GM18867 (cell line): ENCODE measurements at regions not wholly inside any gene's neighbourhood (a gene's known extent, or its start where the extent isn't known, plus 50 kb on each side); places are given as distances from the start of the nearest gene placed in this dataset.

ENCODE experiments used
- ATAC-seq: cut with Tn5 transposase; IDR thresholded peaks from one replicate; pipeline ENCODE4 v1.9.1; 2021; ENCODE audit warnings: mild to moderate bottlenecking, moderate library complexity; ENCODE audit not compliant: unreplicated experiment

DNA sequence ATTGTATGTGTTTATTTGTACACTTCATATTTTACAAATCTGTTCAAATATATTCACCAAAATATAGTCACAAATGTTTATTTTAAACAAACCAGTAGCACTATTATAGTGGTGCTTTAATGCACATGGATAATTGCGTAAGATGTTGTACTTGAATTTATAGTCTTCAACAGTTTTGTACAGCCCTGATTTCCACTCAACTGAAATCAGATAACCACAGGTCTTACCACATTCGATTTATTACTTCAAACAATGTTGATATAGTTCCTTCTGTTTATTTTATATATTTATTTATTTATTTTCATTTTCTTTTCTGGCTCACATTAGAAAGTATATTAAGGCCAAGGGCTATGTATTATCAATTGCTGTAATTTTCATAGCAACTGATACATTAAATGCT is 99.4 kb upstream of the ZNF804A start:
- no peak for ATAC-seq

DNA sequence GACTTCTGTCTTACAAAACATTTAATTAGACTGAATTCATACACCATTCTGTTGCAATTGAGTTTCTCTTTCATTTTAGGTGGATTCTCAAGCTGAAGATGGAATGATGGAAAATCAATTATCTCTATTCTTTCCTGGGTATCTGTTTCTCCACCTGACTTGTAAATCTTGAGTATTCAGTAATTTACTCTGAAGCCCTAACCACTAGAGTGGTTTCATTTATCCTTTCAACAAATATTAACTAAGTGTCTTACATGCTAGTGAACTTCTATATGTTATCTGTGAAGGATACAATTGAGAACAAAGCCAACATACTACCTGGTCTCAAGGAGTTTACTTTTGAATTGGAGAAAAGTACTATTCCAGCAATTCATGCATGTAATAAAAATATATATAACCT is 94.1 kb upstream of the ZNF804A start:
- no peak for ATAC-seq

DNA sequence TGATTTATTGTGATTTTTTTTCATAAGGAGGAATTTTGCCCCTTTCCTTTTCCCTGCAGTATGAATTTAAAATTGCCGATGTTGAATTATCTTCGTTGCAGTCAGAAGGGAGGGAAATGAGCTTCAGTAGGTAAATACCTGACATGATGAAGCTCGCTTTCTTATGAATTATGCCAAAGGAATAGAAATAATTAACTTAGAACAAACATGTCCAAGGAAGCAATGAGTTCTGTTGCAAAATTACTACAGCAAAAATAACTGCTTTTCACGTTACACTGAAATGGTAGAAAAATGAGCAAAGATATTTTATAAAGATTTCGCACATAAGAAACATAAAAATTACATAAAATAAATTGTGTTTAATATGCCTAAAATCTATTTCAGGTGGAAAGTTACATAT is 91.1 kb upstream of the ZNF804A start:
- ATAC-seq = no peak

DNA sequence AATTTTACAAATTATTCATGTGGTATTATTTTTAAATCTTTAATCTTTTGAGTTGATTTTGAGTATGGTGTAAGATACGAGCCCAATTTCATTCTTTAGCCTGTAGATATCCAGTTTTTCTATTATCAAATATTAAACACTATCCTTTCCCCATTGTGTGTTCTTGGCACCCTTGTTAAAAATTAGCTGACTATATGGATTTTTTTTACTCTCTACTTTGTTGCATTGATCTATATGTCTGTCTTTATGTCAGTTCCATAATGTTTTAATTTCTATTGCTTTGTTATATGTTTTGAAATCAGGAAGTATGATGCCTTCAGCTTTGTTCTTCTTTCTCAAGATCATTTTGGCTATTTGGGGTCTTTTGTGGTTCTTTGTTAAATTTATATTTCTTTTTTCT is 80.9 kb upstream of the ZNF804A start:
- ATAC-seq = no peak

DNA sequence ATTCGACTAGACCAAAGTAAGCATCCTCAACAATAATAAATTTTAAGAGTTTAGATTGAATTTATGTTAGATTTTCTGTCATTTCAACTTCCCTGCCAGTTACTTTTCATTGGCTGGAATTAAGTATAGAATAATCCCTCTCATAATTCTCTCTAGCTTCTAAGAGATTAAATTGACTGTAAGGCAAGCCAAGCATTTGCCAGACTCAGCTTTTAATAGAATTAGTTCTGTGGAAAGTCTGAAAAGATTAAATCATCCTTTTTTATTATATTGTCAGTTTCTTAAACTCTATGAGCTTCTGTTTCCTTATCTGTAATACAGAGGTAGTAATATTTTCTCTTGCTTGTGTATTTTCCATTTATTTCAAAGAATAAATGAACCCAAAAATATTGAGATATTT is 77.9 kb upstream of the ZNF804A start:
- no peak for ATAC-seq

DNA sequence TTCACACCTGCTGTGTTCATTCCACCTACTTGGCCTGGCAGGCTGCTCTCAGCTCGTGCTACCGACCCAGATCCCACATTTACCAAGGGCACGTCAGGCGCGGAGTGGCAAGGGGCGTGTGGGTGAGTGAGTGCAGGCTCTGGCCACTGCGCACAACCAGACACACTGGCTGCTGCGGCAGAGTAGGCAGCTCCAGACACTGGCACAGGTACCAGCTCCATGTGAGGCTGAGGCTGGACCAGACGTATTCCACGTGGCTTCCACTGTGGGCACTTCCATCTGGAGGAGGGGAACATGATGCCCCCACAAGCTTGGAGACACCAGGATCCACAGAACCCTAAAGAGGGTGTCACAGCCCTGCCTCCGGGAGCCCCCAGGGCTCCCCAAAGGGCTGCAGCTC is 74.6 kb upstream of the ZNF804A start:
- no peak for ATAC-seq

DNA sequence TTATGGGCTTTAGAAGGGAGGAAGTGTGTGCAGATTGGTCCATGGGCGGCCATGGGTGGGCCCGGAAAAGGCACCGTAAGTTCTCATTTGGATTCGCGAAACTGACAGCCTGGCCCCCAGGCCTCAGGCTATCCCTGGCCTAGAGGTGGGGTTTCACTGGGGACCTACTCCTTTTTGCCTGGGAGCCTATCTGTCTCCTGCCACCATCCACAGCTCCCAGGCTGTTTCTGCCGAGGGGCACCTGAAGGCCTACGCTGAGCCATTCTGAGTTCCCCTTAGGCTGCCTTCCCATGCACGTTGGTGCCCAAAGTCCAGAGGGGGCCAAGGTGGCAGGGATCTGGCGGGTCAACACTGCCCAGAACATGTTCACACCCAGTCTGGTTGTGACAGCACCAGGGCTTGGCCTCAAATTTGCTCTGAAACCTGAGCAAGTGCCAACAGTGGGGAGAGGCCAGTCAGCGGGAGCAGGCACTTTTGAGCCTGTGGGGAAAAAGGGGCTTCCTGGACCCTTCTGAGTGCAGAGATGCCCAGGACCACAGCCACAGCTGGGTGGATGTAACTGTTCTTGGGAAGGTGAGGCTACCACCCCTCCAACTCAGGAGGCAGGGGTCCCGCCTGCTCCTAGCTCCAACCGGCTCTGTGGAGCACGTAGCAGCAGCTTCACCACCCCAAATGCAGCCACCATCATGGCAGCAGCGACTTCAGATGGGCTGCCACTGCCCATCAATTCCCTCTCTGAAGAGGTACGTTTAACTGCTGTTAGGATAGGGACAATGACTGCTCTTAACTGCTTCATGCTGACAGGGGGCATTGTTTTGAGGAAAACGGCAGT is 73.6 kb upstream of the ZNF804A start:
- no peak for ATAC-seq

DNA sequence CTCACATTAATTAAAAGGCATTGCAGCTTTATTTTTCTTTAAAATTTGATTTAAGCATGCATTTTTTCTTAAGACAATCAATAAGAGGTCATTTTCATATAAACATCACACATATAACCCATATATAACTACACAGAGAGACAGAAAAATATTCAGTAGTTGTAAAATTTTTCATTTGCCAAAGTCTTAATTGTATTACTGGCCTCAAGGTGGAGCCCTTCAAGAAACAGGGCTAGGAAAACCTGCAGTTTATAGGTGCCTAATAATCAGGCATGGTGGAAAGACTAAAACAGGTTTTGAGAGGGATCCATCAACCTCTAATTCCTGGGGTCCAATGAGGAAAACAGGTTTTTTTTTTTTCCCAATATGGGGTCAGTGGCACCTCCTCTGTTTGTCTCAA is 71.3 kb upstream of the ZNF804A start:
- ATAC-seq = no peak

DNA sequence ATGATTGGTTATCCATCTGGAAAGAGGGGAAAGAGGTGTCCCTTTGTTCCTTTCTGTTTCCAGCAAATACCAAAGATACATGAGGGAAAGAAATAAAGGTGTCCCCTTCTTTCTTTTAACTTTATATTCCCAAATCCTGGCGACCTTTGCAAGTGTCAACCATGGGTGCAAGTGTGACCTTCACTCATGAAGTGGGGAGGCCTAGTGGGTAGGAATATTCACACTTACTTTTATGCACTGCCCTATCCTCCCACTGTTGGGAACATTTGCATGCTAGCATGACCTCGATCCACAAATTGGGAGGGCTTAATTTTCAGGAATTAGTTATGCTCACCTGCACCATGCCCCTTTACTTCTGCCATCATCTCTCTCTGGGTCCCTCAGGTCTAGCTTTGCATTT is 70.2 kb upstream of the ZNF804A start:
- ATAC-seq = no peak

DNA sequence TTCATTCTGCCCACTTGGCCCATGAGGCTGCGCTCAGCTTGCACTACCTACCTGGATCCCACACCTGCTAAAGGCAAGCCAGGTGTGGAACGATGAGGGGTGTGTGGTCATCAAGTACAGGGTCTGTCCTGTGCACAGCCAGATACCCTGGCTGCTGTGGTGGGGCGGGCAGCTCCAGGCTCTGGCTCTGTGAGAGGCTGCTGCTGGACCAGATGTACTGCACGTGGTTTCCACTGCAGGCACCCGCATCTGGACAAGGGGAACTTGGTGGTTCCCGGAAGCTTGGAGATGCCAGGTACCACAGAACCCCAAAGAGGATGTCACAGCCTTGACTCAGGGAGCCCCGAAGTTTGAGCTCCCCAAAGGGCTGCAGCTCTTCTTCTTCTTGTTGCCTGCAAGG is 68.1 kb upstream of the ZNF804A start:
- ATAC-seq = no peak

DNA sequence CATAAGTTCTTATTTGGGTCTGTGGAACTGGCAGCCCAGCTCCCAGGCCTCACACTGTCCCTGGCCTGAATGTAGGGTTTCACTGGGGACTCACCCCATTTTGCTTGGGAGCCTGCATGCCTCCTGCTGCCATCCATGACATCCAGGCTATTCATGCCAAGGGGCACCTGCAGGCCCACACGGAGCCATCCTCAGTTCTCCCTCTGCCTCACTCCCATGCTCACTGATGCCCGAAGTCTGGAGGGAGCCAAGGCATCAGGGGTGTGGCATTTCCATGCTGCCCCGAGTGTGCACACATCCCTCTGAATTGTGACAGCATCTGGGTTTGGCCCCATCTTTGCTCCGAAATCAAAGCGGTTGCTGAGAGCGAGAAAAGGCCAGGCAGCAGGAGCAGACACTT is 67.4 kb upstream of the ZNF804A start:
- ATAC-seq = no peak

DNA sequence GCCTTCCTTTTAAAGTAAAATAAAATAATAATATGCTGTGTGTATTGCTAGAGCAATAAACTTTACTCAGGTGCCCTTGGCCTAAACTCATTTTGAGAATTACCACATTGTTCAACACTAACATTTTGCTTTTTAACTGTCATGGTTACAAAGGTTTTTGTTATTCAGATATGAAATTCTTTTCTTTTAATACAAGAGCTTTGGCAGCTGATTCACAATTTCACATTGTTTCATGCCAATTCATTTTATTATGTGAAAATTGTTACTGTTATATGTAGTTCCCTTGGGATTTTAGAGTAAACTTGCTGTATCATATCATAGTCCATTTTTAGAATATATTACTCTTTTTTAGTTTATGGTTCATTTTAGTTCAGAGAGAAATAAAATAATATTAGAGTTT is 65.8 kb upstream of the ZNF804A start:
- ATAC-seq = no peak

DNA sequence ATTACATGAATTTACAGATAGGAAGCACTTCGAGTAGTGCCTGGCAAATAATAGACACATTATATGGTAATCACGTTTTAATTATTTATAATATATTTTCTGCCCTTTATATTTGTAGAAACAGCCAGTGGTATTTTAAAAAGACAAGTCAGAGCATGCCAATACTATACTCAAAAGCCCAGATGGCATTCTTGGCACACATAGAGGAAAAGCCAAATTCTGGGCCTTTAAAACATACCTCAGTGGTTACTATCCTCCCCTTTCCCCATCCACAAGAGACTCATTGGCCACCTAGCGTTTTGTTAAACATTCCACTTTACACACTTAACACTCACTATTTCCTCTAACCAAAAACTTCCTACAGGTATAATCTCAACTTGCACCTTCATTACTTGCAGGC is 63.3 kb upstream of the ZNF804A start:
- ATAC-seq = no peak

DNA sequence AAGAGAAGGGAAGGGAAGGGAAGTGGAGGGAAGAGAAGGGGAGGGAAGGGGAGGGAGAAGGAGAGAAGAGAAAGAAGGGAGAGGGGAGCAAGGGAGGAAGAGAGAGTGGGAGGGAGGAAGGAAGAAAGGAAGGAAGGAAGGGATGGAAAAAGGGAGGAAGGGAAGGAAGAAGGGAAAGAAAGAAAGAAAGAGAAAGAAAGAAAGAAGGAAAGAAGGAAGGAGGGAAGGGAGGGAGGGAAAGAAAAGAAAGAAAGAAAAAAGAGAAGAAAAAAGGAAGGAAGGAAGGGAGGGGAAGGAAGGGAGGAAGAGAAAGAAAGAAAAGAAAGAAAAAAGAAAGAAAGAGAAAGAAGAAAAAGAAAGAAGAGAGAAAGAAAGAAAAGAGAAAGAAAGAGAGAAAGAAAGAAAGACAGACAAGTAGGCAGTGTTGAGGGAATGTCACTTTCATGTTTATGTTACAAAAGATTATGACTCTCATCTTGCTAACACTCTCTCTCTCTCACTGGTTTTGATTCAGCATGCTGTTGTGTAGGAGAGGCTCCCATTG is 58.0 kb upstream of the ZNF804A start:
- no peak for ATAC-seq

DNA sequence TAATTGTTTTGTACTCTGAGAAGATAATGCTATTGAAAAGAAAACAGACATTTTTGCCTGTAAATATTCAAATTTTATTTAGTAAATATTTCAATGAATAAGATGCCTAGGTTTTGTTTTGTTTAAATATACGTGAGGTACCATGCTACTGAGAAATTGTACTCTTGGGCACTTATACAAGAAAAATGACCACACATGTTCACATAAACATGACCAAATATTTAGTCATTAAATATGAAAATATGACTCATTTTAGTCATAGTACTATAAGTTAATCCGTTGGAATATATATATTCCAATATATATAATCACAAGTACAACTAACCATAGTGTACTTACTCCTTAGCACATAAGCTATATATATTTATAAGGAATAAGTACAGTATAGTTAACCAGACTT is 56.7 kb upstream of the ZNF804A start:
- no peak for ATAC-seq

DNA sequence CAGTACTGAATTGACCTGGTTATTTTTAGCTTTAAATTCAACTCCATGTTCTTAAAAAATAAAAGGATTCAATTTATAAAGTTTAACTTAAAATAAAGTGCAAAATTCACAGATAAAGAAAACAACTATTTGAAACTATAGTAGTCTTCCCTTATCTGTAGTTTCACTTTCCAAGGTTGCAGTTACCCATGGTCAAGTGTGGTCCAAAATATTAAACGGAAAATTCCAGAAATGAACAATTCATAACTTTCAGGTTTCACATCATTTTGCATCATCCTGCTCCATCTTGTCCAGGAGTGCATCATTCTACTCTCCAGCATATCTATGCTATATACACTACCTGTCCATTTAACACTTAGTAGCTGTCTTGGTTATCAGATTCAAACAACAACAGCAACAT is 54.5 kb upstream of the ZNF804A start:
- no peak for ATAC-seq
